ENCODE measurements at regions not wholly inside any gene's neighbourhood (a gene's known extent, or its start where the extent isn't known, plus 50 kb on each side); places are given as distances from the start of the nearest gene placed in this dataset.

GRCh38 chr12:127570793-127571360 is 696.1 kb upstream of the TMEM132C start:
- H3K27ac ChIP-seq: no peak overlapping the region
- TF ChIP-seq, protein P1, sequence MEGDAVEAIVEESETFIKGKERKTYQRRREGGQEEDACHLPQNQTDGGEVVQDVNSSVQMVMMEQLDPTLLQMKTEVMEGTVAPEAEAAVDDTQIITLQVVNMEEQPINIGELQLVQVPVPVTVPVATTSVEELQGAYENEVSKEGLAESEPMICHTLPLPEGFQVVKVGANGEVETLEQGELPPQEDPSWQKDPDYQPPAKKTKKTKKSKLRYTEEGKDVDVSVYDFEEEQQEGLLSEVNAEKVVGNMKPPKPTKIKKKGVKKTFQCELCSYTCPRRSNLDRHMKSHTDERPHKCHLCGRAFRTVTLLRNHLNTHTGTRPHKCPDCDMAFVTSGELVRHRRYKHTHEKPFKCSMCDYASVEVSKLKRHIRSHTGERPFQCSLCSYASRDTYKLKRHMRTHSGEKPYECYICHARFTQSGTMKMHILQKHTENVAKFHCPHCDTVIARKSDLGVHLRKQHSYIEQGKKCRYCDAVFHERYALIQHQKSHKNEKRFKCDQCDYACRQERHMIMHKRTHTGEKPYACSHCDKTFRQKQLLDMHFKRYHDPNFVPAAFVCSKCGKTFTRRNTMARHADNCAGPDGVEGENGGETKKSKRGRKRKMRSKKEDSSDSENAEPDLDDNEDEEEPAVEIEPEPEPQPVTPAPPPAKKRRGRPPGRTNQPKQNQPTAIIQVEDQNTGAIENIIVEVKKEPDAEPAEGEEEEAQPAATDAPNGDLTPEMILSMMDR (IDR thresholded peaks at IDR 0.05): no peak
- no peak for TF ChIP-seq ZFX (IDR thresholded peaks at IDR 0.05; ENCODE audit: borderline replicate concordance)

GRCh38 chr12:127571578-127571977 is 695.4 kb upstream of the TMEM132C start:
- TF ChIP-seq ZFX (IDR thresholded peaks at IDR 0.05; ENCODE audit: borderline replicate concordance): no peak
- TF ChIP-seq, protein P1 (IDR thresholded peaks at IDR 0.05): no peak
- no peak overlapping the region for H3K27ac ChIP-seq

- H3K27ac ChIP-seq: no peak overlapping the region
- TF ChIP-seq, protein P1 (IDR thresholded peaks at IDR 0.05): no peak
- TF ChIP-seq ZFX (IDR thresholded peaks at IDR 0.05; ENCODE audit: borderline replicate concordance): no peak
Measured at GRCh38 chr12:127579446-127579845, 687.5 kb upstream of the TMEM132C start.

DNA sequence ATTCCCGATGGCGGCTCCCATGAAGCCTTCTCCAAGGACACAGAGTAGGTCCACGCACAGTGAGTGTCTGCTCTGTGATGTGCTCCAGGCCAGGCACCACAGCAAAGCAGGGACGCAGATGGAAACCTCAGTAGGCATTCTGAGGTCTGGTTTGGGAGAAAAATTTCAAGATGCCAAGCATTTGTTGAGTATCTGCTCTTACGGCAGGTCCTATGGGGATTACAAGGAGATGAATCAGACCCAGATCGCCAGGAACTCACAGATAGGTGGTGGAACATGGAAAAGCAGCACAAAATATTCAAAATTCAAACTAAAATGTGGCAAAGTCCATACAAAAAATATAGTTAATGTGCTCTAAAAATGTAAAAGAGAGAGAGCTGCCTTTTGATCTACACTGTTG is 684.9 kb upstream of the TMEM132C start:
- H3K27ac ChIP-seq: no peak overlapping the region
- TF ChIP-seq ZFX (IDR thresholded peaks at IDR 0.05; ENCODE audit: borderline replicate concordance): no peak
- TF ChIP-seq, protein P1 (IDR thresholded peaks at IDR 0.05): no peak

DNA sequence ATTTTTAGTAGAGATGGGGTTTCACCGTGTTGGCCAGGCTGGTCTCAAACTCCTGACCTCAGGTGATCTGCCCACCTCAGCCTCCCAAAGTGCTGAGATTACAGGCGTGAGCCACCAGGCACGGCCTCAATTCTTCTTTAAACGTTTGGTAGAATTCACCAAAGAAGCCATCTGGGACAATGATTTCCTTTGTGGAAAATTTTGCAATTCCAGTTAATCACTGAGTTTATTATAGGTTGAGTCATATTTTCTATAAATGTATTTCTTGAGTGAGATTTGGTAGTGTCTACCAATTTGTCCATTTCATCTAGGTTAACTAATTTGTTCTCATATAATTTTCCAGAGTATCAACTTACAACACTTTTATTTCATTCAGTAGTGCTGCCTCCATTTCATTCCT is 683.9 kb upstream of the TMEM132C start:
- TF ChIP-seq ZFX (IDR thresholded peaks at IDR 0.05; ENCODE audit: borderline replicate concordance): no peak
- TF ChIP-seq, protein P1 (IDR thresholded peaks at IDR 0.05): no peak

DNA sequence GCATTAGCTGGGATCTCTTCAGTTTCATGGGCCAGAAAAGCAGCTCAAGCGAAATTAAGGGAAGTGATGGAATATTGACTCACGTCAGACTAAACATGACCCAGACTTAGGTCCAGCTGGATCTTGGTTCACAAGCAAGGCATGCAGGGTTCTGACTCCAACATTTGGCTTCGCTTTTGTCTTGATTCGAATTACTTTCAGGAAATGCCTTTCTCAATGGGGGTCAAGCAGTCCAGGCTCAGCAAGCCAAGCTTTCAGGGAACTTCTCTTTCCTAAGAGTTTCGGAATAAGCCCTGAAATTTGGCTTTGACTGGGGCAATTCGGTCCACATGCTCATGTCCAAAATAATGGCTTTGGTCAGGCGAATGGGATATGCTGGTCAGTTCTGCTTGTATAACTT is 678.7 kb upstream of the TMEM132C start:
- no peak for TF ChIP-seq ZFX (IDR thresholded peaks at IDR 0.05; ENCODE audit: borderline replicate concordance)
- TF ChIP-seq, protein P1 (IDR thresholded peaks at IDR 0.05): no peak
- no peak overlapping the region for H3K27ac ChIP-seq

More for the DNA sequence above, 683.9 kb upstream of the TMEM132C start:
- no peak overlapping the region for H3K27ac ChIP-seq

GRCh38 chr12:127589541-127589940 is 677.4 kb upstream of the TMEM132C start:
- H3K27ac ChIP-seq: no peak overlapping the region
- no peak for TF ChIP-seq ZFX (IDR thresholded peaks at IDR 0.05; ENCODE audit: borderline replicate concordance)
- TF ChIP-seq, protein P1 (IDR thresholded peaks at IDR 0.05): no peak
